ENCODE measurements at regions not wholly inside any gene's neighbourhood (a gene's known extent, or its start where the extent isn't known, plus 50 kb on each side); places are given as distances from the start of the nearest gene placed in this dataset.

DNA sequence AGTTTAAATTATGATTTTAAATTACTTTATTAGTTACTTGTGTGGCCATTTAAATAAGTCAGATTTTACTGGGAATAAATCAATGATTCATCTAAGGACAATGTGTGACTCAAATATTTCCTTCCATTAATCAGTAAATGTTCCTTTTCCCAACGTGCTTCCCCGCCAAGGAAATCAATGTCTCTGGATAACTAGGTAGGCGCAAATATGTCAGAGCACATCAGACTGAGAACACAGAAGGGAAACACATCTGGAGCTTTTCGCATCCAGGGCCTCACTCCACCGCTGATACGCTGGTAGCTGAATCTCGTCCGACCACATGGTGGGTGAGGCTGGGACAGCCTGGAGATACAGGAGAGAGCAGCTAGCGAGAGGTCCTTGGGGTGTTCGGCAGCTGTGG, 56.4 kb upstream of the RPS6KA2 start:
- TF ChIP-seq, protein P1, sequence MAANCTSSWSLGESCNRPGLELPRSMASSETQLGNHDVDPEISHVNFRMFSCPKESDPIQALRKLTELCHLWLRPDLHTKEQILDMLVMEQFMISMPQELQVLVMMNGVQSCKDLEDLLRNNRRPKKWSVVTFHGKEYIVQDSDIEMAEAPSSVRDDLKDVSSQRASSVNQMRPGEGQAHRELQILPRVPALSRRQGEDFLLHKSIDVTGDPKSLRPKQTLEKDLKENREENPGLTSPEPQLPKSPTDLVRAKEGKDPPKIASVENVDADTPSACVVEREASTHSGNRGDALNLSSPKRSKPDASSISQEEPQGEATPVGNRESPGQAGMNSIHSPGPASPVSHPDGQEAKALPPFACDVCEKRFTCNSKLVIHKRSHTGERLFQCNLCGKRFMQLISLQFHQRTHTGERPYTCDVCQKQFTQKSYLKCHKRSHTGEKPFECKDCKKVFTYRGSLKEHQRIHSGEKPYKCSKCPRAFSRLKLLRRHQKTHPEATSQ (tag by site-specific recombination; IDR thresholded peaks at IDR 0.05) = no peak
- TF ChIP-seq, protein P2, sequence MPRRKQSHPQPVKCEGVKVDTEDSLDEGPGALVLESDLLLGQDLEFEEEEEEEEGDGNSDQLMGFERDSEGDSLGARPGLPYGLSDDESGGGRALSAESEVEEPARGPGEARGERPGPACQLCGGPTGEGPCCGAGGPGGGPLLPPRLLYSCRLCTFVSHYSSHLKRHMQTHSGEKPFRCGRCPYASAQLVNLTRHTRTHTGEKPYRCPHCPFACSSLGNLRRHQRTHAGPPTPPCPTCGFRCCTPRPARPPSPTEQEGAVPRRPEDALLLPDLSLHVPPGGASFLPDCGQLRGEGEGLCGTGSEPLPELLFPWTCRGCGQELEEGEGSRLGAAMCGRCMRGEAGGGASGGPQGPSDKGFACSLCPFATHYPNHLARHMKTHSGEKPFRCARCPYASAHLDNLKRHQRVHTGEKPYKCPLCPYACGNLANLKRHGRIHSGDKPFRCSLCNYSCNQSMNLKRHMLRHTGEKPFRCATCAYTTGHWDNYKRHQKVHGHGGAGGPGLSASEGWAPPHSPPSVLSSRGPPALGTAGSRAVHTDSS (tag by site-specific recombination; IDR thresholded peaks at IDR 0.05) = no peak
- TF ChIP-seq ZBTB1 (tag by site-specific recombination; IDR thresholded peaks at IDR 0.05) (no peak), ZNF23 (tag by site-specific recombination; IDR thresholded peaks at IDR 0.05; ENCODE audit: borderline replicate concordance) (no peak), ZNF274 (IDR thresholded peaks at IDR 0.05; ENCODE audit: low read length) (no peak), ZNF274 (tag by site-specific recombination; IDR thresholded peaks at IDR 0.05; ENCODE audit: borderline replicate concordance) (no peak), ZNF146 (tag by site-specific recombination; IDR thresholded peaks at IDR 0.05) (no peak), ZNF223 (tag by site-specific recombination; IDR thresholded peaks at IDR 0.05) (no peak), ZNF621 (tag by site-specific recombination; IDR thresholded peaks at IDR 0.05) (no peak), ZNF561 (tag by site-specific recombination; IDR thresholded peaks at IDR 0.05; ENCODE audit: borderline replicate concordance) (no peak)
- TF ChIP-seq, protein P3, sequence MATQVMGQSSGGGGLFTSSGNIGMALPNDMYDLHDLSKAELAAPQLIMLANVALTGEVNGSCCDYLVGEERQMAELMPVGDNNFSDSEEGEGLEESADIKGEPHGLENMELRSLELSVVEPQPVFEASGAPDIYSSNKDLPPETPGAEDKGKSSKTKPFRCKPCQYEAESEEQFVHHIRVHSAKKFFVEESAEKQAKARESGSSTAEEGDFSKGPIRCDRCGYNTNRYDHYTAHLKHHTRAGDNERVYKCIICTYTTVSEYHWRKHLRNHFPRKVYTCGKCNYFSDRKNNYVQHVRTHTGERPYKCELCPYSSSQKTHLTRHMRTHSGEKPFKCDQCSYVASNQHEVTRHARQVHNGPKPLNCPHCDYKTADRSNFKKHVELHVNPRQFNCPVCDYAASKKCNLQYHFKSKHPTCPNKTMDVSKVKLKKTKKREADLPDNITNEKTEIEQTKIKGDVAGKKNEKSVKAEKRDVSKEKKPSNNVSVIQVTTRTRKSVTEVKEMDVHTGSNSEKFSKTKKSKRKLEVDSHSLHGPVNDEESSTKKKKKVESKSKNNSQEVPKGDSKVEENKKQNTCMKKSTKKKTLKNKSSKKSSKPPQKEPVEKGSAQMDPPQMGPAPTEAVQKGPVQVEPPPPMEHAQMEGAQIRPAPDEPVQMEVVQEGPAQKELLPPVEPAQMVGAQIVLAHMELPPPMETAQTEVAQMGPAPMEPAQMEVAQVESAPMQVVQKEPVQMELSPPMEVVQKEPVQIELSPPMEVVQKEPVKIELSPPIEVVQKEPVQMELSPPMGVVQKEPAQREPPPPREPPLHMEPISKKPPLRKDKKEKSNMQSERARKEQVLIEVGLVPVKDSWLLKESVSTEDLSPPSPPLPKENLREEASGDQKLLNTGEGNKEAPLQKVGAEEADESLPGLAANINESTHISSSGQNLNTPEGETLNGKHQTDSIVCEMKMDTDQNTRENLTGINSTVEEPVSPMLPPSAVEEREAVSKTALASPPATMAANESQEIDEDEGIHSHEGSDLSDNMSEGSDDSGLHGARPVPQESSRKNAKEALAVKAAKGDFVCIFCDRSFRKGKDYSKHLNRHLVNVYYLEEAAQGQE (tag by site-specific recombination; IDR thresholded peaks at IDR 0.05) = no peak
- TF ChIP-seq, protein P4, sequence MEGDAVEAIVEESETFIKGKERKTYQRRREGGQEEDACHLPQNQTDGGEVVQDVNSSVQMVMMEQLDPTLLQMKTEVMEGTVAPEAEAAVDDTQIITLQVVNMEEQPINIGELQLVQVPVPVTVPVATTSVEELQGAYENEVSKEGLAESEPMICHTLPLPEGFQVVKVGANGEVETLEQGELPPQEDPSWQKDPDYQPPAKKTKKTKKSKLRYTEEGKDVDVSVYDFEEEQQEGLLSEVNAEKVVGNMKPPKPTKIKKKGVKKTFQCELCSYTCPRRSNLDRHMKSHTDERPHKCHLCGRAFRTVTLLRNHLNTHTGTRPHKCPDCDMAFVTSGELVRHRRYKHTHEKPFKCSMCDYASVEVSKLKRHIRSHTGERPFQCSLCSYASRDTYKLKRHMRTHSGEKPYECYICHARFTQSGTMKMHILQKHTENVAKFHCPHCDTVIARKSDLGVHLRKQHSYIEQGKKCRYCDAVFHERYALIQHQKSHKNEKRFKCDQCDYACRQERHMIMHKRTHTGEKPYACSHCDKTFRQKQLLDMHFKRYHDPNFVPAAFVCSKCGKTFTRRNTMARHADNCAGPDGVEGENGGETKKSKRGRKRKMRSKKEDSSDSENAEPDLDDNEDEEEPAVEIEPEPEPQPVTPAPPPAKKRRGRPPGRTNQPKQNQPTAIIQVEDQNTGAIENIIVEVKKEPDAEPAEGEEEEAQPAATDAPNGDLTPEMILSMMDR (tag by site-specific recombination; IDR thresholded peaks at IDR 0.05) = no peak
- TF ChIP-seq, protein P5, sequence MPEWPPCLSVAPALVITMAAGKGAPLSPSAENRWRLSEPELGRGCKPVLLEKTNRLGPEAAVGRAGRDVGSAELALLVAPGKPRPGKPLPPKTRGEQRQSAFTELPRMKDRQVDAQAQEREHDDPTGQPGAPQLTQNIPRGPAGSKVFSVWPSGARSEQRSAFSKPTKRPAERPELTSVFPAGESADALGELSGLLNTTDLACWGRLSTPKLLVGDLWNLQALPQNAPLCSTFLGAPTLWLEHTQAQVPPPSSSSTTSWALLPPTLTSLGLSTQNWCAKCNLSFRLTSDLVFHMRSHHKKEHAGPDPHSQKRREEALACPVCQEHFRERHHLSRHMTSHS (tag by site-specific recombination; IDR thresholded peaks at IDR 0.05) = no peak

Data from HEK293 (cell line).